ENCODE measurements at regions not wholly inside any gene's neighbourhood (a gene's known extent, or its start where the extent isn't known, plus 50 kb on each side); places are given as distances from the start of the nearest gene placed in this dataset.

DNA sequence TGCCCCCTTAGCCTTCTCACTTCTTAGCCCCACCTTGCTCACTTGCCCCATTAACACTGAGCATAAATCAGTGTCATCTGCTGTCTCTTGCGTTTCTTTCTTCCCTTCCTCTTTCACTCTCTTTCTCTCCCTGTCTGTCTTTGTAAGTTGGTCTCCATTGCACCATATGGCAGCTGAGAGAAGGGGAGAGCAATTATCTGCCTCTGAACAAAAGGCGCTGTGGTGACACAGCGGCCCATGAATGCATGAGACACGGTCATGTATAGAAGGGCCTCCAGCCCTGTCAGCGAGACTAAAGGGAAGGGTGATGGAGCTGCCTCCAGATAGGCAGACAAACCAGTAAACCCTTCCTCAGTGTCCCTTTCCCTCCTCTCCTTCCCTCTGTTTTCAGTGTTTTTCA is 88.8 kb upstream of the PCDH18 start:
- Histone ChIP-seq H4K20me1 (ENCODE audit: insufficient read depth, low read length) (no peaks in the 10 kb centered on the region), H3K27me3 (ENCODE audit: insufficient read depth, low read length, poor library complexity) (no peaks in the 10 kb centered on the region), H3K9me3 (ENCODE audit: insufficient read depth, low read length, severe bottlenecking) (no peaks in the 10 kb centered on the region), H3K4me1 (ENCODE audit: insufficient read depth, low read length) (no peaks in the 10 kb centered on the region), H3K36me3 (ENCODE audit: insufficient read depth, low read length) (no peaks in the 10 kb centered on the region), H3K79me2 (ENCODE audit: insufficient read depth, low read length) (no peaks in the 10 kb centered on the region), H3K9ac (ENCODE audit: low read depth, low read length) (no peak overlapping the region), H3K4me3 (ENCODE audit: low read depth in 1 of 2, low read length in 2 of 2) (no peak overlapping the region), H3K4me2 (ENCODE audit: insufficient read depth, low read length) (no peak overlapping the region), H3K27ac (ENCODE audit: low read length) (no peak overlapping the region), H2AFZ (ENCODE audit: low read depth, low read length) (no peak overlapping the region)
- no peak for ATAC-seq (ENCODE audit: insufficient read depth, low read depth)
- TF ChIP-seq EZH2 (IDR thresholded peaks at IDR 0.05; ENCODE audit: borderline replicate concordance, low read depth, low read length, severe bottlenecking): no peak
- TF ChIP-seq, protein P1, sequence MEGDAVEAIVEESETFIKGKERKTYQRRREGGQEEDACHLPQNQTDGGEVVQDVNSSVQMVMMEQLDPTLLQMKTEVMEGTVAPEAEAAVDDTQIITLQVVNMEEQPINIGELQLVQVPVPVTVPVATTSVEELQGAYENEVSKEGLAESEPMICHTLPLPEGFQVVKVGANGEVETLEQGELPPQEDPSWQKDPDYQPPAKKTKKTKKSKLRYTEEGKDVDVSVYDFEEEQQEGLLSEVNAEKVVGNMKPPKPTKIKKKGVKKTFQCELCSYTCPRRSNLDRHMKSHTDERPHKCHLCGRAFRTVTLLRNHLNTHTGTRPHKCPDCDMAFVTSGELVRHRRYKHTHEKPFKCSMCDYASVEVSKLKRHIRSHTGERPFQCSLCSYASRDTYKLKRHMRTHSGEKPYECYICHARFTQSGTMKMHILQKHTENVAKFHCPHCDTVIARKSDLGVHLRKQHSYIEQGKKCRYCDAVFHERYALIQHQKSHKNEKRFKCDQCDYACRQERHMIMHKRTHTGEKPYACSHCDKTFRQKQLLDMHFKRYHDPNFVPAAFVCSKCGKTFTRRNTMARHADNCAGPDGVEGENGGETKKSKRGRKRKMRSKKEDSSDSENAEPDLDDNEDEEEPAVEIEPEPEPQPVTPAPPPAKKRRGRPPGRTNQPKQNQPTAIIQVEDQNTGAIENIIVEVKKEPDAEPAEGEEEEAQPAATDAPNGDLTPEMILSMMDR (IDR thresholded peaks at IDR 0.05; ENCODE audit: borderline replicate concordance, extremely low read depth, low read length, poor library complexity, severe bottlenecking): no peak
- no peak for DNase-seq

DNA sequence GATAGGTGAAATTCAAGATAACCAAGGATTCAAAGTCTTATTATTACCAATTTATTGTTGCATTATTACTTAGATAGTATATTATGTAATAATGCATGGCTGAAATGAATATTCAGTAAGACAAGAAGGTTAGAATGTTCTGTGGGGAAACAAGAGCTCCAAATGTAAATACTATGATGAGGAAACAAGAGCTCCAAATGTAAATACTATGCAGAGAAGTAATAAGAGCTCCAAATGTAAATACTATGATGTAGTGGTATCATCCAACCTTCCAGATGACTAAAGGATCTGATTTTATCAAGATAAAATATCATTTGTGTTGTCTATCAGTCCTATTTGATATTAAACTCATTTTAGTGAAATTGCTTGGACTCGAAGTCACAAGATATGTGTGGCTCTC is 82.2 kb upstream of the PCDH18 start:
- Histone ChIP-seq H4K20me1 (ENCODE audit: insufficient read depth, low read length) (no peaks in the 10 kb centered on the region), H3K9ac (ENCODE audit: low read depth, low read length) (no peak overlapping the region), H3K9me3 (ENCODE audit: insufficient read depth, low read length, severe bottlenecking) (no peaks in the 10 kb centered on the region), H3K36me3 (ENCODE audit: insufficient read depth, low read length) (no peaks in the 10 kb centered on the region), H3K4me2 (ENCODE audit: insufficient read depth, low read length) (no peak overlapping the region), H2AFZ (ENCODE audit: low read depth, low read length) (no peak overlapping the region), H3K4me3 (ENCODE audit: low read depth in 1 of 2, low read length in 2 of 2) (no peak overlapping the region), H3K27ac (ENCODE audit: low read length) (no peak overlapping the region), H3K4me1 (ENCODE audit: insufficient read depth, low read length) (no peaks in the 10 kb centered on the region), H3K27me3 (ENCODE audit: insufficient read depth, low read length, poor library complexity) (no peaks in the 10 kb centered on the region), H3K79me2 (ENCODE audit: insufficient read depth, low read length) (no peaks in the 10 kb centered on the region)
- TF ChIP-seq EZH2 (IDR thresholded peaks at IDR 0.05; ENCODE audit: borderline replicate concordance, low read depth, low read length, severe bottlenecking): no peak
- TF ChIP-seq, protein P1 (IDR thresholded peaks at IDR 0.05; ENCODE audit: borderline replicate concordance, extremely low read depth, low read length, poor library complexity, severe bottlenecking): no peak
- ATAC-seq (ENCODE audit: insufficient read depth, low read depth): no peak
- no peak for DNase-seq

DNA sequence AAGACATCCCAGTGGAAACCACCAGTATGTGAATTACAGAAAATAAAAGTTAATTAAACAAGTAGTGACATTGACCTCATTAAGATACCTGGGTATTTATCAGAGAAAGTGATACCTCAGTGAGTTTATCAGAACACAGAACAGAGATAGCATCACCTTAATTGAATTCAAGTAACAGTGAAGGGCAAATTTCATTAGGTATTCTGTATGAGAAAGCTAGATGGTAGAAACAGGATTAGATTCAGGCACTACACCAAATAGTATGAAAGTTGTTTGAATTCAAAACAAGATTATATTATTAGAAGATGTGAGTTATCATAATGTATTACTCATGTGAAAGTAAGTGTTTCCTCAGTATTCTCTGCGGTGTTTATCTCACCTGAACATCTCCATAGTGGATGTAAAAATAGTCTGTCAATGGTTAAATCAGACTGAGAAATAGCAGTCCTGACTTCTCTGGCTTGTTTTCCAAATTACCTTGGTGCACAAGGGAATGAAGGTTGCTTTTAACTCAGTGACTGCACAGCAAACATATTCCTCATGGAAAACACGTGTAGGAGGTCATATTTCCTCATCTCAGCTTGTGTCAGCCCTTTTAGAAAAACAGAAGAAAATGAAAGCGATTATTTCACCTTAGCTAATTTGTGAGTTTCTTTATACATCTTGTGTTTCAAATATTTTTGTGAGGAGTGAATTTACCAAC is 79.9 kb upstream of the PCDH18 start:
- H3K4me2 ChIP-seq (ENCODE audit: insufficient read depth, low read length): no peak overlapping the region
- TF ChIP-seq, protein P1 (IDR thresholded peaks at IDR 0.05; ENCODE audit: borderline replicate concordance, extremely low read depth, low read length, poor library complexity, severe bottlenecking): no peak
- TF ChIP-seq EZH2 (IDR thresholded peaks at IDR 0.05; ENCODE audit: borderline replicate concordance, low read depth, low read length, severe bottlenecking): no peak
- no peaks in the 10 kb centered on the region for H3K27me3 ChIP-seq (ENCODE audit: insufficient read depth, low read length, poor library complexity)
- H3K4me3 ChIP-seq (ENCODE audit: low read depth in 1 of 2, low read length in 2 of 2): no peak overlapping the region
- H3K27ac ChIP-seq (ENCODE audit: low read length): no peak overlapping the region
- no peaks in the 10 kb centered on the region for H3K9me3 ChIP-seq (ENCODE audit: insufficient read depth, low read length, severe bottlenecking)
- H3K36me3 ChIP-seq (ENCODE audit: insufficient read depth, low read length): no peaks in the 10 kb centered on the region
- H3K9ac ChIP-seq (ENCODE audit: low read depth, low read length): no peak overlapping the region
- DNase-seq (no peak), ATAC-seq (ENCODE audit: insufficient read depth, low read depth) (no peak)
- no peaks in the 10 kb centered on the region for H3K4me1 ChIP-seq (ENCODE audit: insufficient read depth, low read length)
- no peak overlapping the region for H2AFZ ChIP-seq (ENCODE audit: low read depth, low read length)
- no peaks in the 10 kb centered on the region for H4K20me1 ChIP-seq (ENCODE audit: insufficient read depth, low read length)
- no peaks in the 10 kb centered on the region for H3K79me2 ChIP-seq (ENCODE audit: insufficient read depth, low read length)
